H1 (cell line): ENCODE measurements at regions not wholly inside any gene's neighbourhood (a gene's known extent, or its start where the extent isn't known, plus 50 kb on each side); places are given as distances from the start of the nearest gene placed in this dataset.

Experiments used
- CTCF ChIA-PET: fragments of 300-600 bp; sonication (Branson Sonifier 250); formaldehyde crosslinking; loops from one replicate; lab custom pipeline; 2021; ENCODE audit not compliant: partially characterized antibody; lab: Charles Lee
- POLR2A ChIA-PET: fragments of 300-600 bp; sonication (Branson Sonifier 250); formaldehyde crosslinking; loops from one replicate; lab custom pipeline; 2021; ENCODE audit warnings: inconsistent platforms; ENCODE audit not compliant: partially characterized antibody; lab: Charles Lee
- DNase-seq, 2 experiments: peaks; one replicate each; pipeline versions ENCODE4 v3.0.0 to v3.0.0-alpha.2; 2010 to 2022; ENCODE audit warnings: low spot score in 2 of 2, low read depth in 1 of 2, mixed read lengths in 1 of 2
- FAIRE-seq: peaks from 2 replicates; lab custom pipeline; 2011; peaks lifted over from hg19 to GRCh38; lab: Jason Lieb, UNC
- H2AFZ ChIP-seq: 2 replicates; pipeline ENCODE4 v1.8.1; 2012; ENCODE audit warnings: low read length, inconsistent platforms
- H2AK5ac ChIP-seq: 2 replicates; pipeline ENCODE4 v1.6.1; 2013; ENCODE audit warnings: low read depth, low read length
- H2BK120ac ChIP-seq: replicated peaks from 2 replicates; pipeline ENCODE3; 2013; ENCODE audit warnings: low read depth, low read length, inconsistent platforms
- H2BK12ac ChIP-seq: 2 replicates; pipeline ENCODE4 v1.6.1; 2013; ENCODE audit warnings: low read depth, low read length
- H2BK15ac ChIP-seq: 2 replicates; pipeline ENCODE4 v1.6.1; 2013; ENCODE audit warnings: low read length
- H2BK20ac ChIP-seq: 2 replicates; pipeline ENCODE4 v1.6.1; 2013; ENCODE audit warnings: low read length
- H2BK5ac ChIP-seq: 2 replicates; pipeline ENCODE4 v1.6.1; 2013; ENCODE audit warnings: low read depth, low read length
- H3K14ac ChIP-seq: 2 replicates; pipeline ENCODE4 v1.6.1; 2013; ENCODE audit warnings: inconsistent platforms; ENCODE audit not compliant: insufficient read length
- H3K18ac ChIP-seq: 2 replicates; pipeline ENCODE4 v1.6.1; 2013; ENCODE audit warnings: low read length; ENCODE audit errors: extremely low read depth
- H3K23ac ChIP-seq: 2 replicates; pipeline ENCODE4 v1.6.1; 2013; ENCODE audit warnings: inconsistent platforms; ENCODE audit not compliant: insufficient read length
- H3K23me2 ChIP-seq: 2 replicates; pipeline ENCODE4 v1.6.1; 2013; ENCODE audit warnings: low read depth, low read length
- H3K27ac ChIP-seq: 2 replicates; pipeline ENCODE4 v1.6.1; 2011; ENCODE audit warnings: low read depth, low read length, inconsistent platforms
- H3K27me3 ChIP-seq, 4 experiments: replicated peaks in 1 of 4; 1 replicate in 1 of 4; 2 replicates in 3 of 4; pipeline versions ENCODE4 v1.6.1 to v1.8.1; 2011 to 2013; ENCODE audit warnings: low read length in 3 of 4, mild to moderate bottlenecking in 3 of 4, inconsistent platforms in 2 of 4, mixed read lengths in 2 of 4, moderate library complexity in 1 of 4; ENCODE audit not compliant: control insufficient read depth in 3 of 4, insufficient read depth in 3 of 4; ENCODE audit errors: extremely low read depth in 1 of 4
- H3K36me3 ChIP-seq, 4 experiments: 2 replicates each; pipeline versions ENCODE4 v1.6.1 to v1.8.1; 2011 to 2013; ENCODE audit warnings: mild to moderate bottlenecking in 4 of 4, low read length in 3 of 4, moderate library complexity in 2 of 4, control low read depth in 1 of 4, inconsistent platforms in 1 of 4; ENCODE audit not compliant: insufficient read depth in 4 of 4, control insufficient read depth in 2 of 4
- H3K4ac ChIP-seq: replicated peaks from 2 replicates; pipeline ENCODE3; 2013; ENCODE audit warnings: low read length, low read depth, mixed read lengths, inconsistent platforms; ENCODE audit not compliant: insufficient read length
- H3K4me1 ChIP-seq, 4 experiments: replicated peaks in 1 of 4; 1 replicate in 1 of 4; 2 replicates in 3 of 4; pipeline versions ENCODE4 v1.6.1 to v1.8.1; 2011 to 2013; ENCODE audit warnings: low read length in 3 of 4, inconsistent platforms in 2 of 4, mixed read lengths in 1 of 4; ENCODE audit not compliant: insufficient read depth in 4 of 4, control insufficient read depth in 3 of 4
- H3K4me2 ChIP-seq, 2 experiments: 2 replicates each; pipeline versions ENCODE4 v1.6.1 to v1.8.1; 2011 to 2013; ENCODE audit warnings: low read depth in 2 of 2, low read length in 2 of 2, control low read depth in 1 of 2, inconsistent platforms in 1 of 2, mild to moderate bottlenecking in 1 of 2; ENCODE audit not compliant: insufficient read depth in 1 of 2
- H3K4me3 ChIP-seq, 4 experiments: fragments of 200-600, 300-600 bp in 1 of 4; sonication (generic), shearing (Covaris generic), sonication (Bioruptor Twin) in 1 of 4; 2 replicates each; pipeline versions ENCODE4 v1.5.1 to v1.8.1; 2011 to 2016; ENCODE audit warnings: low read length in 4 of 4, low read depth in 3 of 4, control low read depth in 2 of 4, inconsistent platforms in 2 of 4, mild to moderate bottlenecking in 2 of 4, mixed read lengths in 1 of 4, moderate library complexity in 1 of 4; ENCODE audit not compliant: insufficient read depth in 2 of 4; ENCODE audit errors: extremely low read depth in 1 of 4
- H3K56ac ChIP-seq: replicated peaks from 2 replicates; pipeline ENCODE3; 2013; ENCODE audit warnings: low read depth, mild to moderate bottlenecking, mixed read lengths, low read length, inconsistent platforms; ENCODE audit not compliant: insufficient read length
- H3K79me1 ChIP-seq: 2 replicates; pipeline ENCODE4 v1.6.1; 2013; ENCODE audit warnings: low read depth, low read length, control low read depth
- H3K79me2 ChIP-seq, 2 experiments: 2 replicates each; pipeline versions ENCODE4 v1.6.1 to v1.8.1; 2012 to 2013; ENCODE audit warnings: low read length in 2 of 2, mild to moderate bottlenecking in 2 of 2, inconsistent platforms in 1 of 2; ENCODE audit not compliant: insufficient read depth in 2 of 2, control insufficient read depth in 1 of 2
- H3K9ac ChIP-seq, 4 experiments: replicated peaks in 1 of 4; 1 replicate in 1 of 4; 2 replicates in 3 of 4; pipeline versions ENCODE4 v1.6.1 to v1.8.1; 2011 to 2013; ENCODE audit warnings: low read depth in 3 of 4, low read length in 3 of 4, control low read depth in 2 of 4, mild to moderate bottlenecking in 2 of 4, moderate library complexity in 2 of 4, inconsistent platforms in 1 of 4; ENCODE audit errors: extremely low read depth in 1 of 4
- H3K9me3 ChIP-seq, 2 experiments: 2 replicates each; pipeline versions ENCODE4 v1.6.1 to v1.8.1; 2012 to 2013; ENCODE audit warnings: mild to moderate bottlenecking in 2 of 2, moderate library complexity in 2 of 2, control low read depth in 1 of 2, inconsistent platforms in 1 of 2, low read depth in 1 of 2, low read length in 1 of 2, mixed read lengths in 1 of 2; ENCODE audit not compliant: insufficient read depth in 2 of 2
- H4K20me1 ChIP-seq, 2 experiments: replicated peaks in 1 of 2; 2 replicates each; pipeline versions ENCODE3 to v1.8.1; 2011 to 2013; ENCODE audit warnings: inconsistent platforms in 2 of 2, low read length in 2 of 2, mild to moderate bottlenecking in 1 of 2; ENCODE audit not compliant: insufficient read depth in 2 of 2, control insufficient read depth in 1 of 2
- H4K5ac ChIP-seq: 2 replicates; pipeline ENCODE4 v1.6.1; 2013; ENCODE audit warnings: low read length, low read depth, mixed read lengths, inconsistent platforms; ENCODE audit not compliant: insufficient read length
- H4K8ac ChIP-seq: 2 replicates; pipeline ENCODE4 v1.8.0; 2013; ENCODE audit warnings: mild to moderate bottlenecking, moderate library complexity, low read length, inconsistent platforms; ENCODE audit not compliant: insufficient read depth; ENCODE audit errors: extremely low read depth
- H4K91ac ChIP-seq: replicated peaks from 2 replicates; pipeline ENCODE3; 2013; ENCODE audit warnings: low read length, mixed read lengths, inconsistent platforms; ENCODE audit not compliant: insufficient read length
- ATF3 ChIP-seq: IDR thresholded peaks from 2 replicates; pipeline ENCODE4 v1.6.1; 2011; ENCODE audit warnings: low read depth, mild to moderate bottlenecking, low read length; ENCODE audit not compliant: insufficient read depth
- CHD2 ChIP-seq: IDR thresholded peaks from 2 replicates; pipeline ENCODE4 v1.6.1; 2012; ENCODE audit warnings: low read length, improper control_type of control experiment
- CTBP2 ChIP-seq: IDR thresholded peaks from 2 replicates; pipeline ENCODE4 v1.7.0; 2011; ENCODE audit warnings: borderline replicate concordance, mild to moderate bottlenecking, moderate library complexity, mixed read lengths, low read length; ENCODE audit not compliant: insufficient read depth, insufficient read length
- EZH2 ChIP-seq: fragments of 200-600 bp; sonication (generic); IDR thresholded peaks from 2 replicates; pipeline ENCODE4 v1.7.1; 2012; ENCODE audit warnings: low read depth, mild to moderate bottlenecking, moderate library complexity, low read length, inconsistent platforms; ENCODE audit not compliant: severe bottlenecking
- GTF2F1 ChIP-seq: IDR thresholded peaks from 2 replicates; pipeline ENCODE4 v1.6.1; 2012; ENCODE audit warnings: low read depth, low read length, improper control_type of control experiment, borderline replicate concordance
- HDAC6 ChIP-seq: IDR thresholded peaks from one replicate; pipeline ENCODE4 v1.7.1; 2012; ENCODE audit warnings: low read depth, mild to moderate bottlenecking, inconsistent platforms, low read length, moderate library complexity
- KDM1A ChIP-seq: fragments of 200-600, 300-600 bp; sonication (generic); IDR thresholded peaks from 2 replicates; pipeline ENCODE4 v1.7.1; 2016; ENCODE audit warnings: mild to moderate bottlenecking, low read length, borderline replicate concordance
- POLR2A ChIP-seq, 2 experiments: IDR thresholded peaks; 1 replicate in 1 of 2; 2 replicates in 1 of 2; pipeline ENCODE4 v1.6.1; 2011; ENCODE audit warnings: low read depth in 2 of 2, low read length in 2 of 2, mild to moderate bottlenecking in 2 of 2; ENCODE audit errors: control extremely low read depth in 1 of 2
- POU5F1 ChIP-seq: IDR thresholded peaks from 2 replicates; pipeline ENCODE4 v1.6.1; 2011; ENCODE audit warnings: low read depth, mild to moderate bottlenecking, low read length, moderate library complexity
- SIN3A ChIP-seq, 2 experiments: IDR thresholded peaks in 1 of 2; conservative IDR thresholded peaks in 1 of 2; 2 replicates each; pipeline ENCODE4 v1.6.1; 2011 to 2012; ENCODE audit warnings: low read length in 2 of 2, improper control_type of control experiment in 1 of 2, low read depth in 1 of 2, mild to moderate bottlenecking in 1 of 2
- SIX5 ChIP-seq: IDR thresholded peaks from 2 replicates; pipeline ENCODE4 v1.6.1; 2011; ENCODE audit warnings: mild to moderate bottlenecking, low read depth, low read length
- TAF7 ChIP-seq: optimal IDR thresholded peaks from 2 replicates; pipeline ENCODE3; 2011; ENCODE audit warnings: low read depth, mild to moderate bottlenecking, inconsistent platforms, low read length, moderate library complexity, borderline replicate concordance
- WGBS, 2 experiments: shearing (Covaris generic) in 1 of 2; methylation state at CpG; one replicate each; pipeline versions ENCODE4 v1.1.6 to v1.1.7; 2013 to 2015; ENCODE audit warnings: low lambda C conversion rate in 2 of 2, mixed read lengths in 2 of 2, inconsistent platforms in 1 of 2, low coverage in 1 of 2, missing lambda C conversion rate in 1 of 2; ENCODE audit not compliant: insufficient replicate concordance in 2 of 2, insufficient coverage in 1 of 2, insufficient read length in 1 of 2; ENCODE audit errors: extremely low coverage in 1 of 2, missing lambda C conversion rate in 1 of 2; 5-methylcytosine and 5-hydroxymethylcytosine counted together
- TF ChIP-seq, protein P1 (sequence below): IDR thresholded peaks from 2 replicates; pipeline ENCODE4 v1.6.1; 2012; ENCODE audit warnings: inconsistent platforms

DNA sequence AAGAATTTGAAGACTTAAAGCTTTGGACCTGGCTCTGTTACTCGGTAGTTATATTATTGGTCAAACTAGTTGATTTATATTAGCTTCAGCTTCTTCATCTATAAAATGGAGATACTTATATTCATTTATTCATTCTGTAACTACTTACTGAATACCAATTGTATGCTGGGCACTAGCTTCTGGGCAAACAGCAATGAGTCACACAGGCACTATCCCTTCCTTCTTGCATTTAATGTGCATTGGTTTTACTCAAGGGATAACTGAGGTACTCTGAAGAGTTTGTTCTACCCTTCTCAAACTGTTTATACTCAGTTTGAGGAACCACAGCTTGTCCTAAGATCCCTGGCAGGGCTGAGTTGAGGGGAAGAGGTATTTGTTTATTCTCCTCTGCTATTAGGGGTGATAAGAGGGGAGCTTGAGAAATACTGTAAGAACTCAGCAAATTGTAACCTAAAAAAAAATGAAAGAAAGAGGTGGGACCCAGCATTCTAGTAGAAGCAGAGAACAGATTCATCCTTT is 825.4 kb upstream of the AMELY start:
- Histone ChIP-seq H3K4me1 (no peaks in the 10 kb centered on the region), H4K20me1 (no peaks in the 10 kb centered on the region), H3K27ac (no peak overlapping the region), H3K4ac (no peak overlapping the region), H2AFZ (no peak overlapping the region), H3K23ac (no peak overlapping the region), H3K9ac (no peak overlapping the region), H2BK15ac (no peak overlapping the region), H3K4me2 (no peak overlapping the region), H3K56ac (no peak overlapping the region), H2BK20ac (no peak overlapping the region), H4K8ac (no peak overlapping the region), H3K27me3 (no peaks in the 10 kb centered on the region), H3K79me2 (no peaks in the 10 kb centered on the region), H3K18ac (no peak overlapping the region), H2BK12ac (no peak overlapping the region), H4K91ac (no peak overlapping the region), H2BK120ac (no peak overlapping the region), H3K9me3 (no peaks in the 10 kb centered on the region), H3K23me2 (no peaks in the 10 kb centered on the region), H4K5ac (no peak overlapping the region), H3K79me1 (no peaks in the 10 kb centered on the region), H2BK5ac (no peak overlapping the region), H3K36me3 (no peaks in the 10 kb centered on the region), H3K4me3 (no peak overlapping the region), H3K14ac (no peak overlapping the region), H2AK5ac (no peak overlapping the region)
- ChIA-PET POLR2A (no interaction called here), CTCF (interaction anchor here (1.3 kb wide), 1 partner anchor 12 kb away, joined by 3 read pairs; no protein-coding TSS in a partner anchor)
- DNase-seq = no peak
- 80% methylated on average over 1 of the region's 1 CpG; no CpG with 5 or more reads in 1 of the 2 experiments for WGBS, 2 experiments
- no peak for FAIRE-seq
- TF ChIP-seq EZH2 = no peak
- TF ChIP-seq CHD2 = no peak
- TF ChIP-seq SIN3A (conservative IDR thresholded peaks at IDR 0.05 in 1 of 2, IDR thresholded peaks at IDR 0.05 in 1 of 2; ENCODE audit: low read depth in 1 of 2, low read length in 2 of 2) = no peak
- TF ChIP-seq POU5F1 = no peak
- TF ChIP-seq POLR2A (IDR thresholded peaks at IDR 0.05; ENCODE audit: control extremely low read depth in 1 of 2, low read depth in 2 of 2, low read length in 2 of 2) = no peak
- TF ChIP-seq HDAC6 = no peak
- no peak for TF ChIP-seq SIX5
- TF ChIP-seq ATF3 = no peak
- TF ChIP-seq CTBP2 = no peak
- TF ChIP-seq TAF7 = no peak
- TF ChIP-seq, protein P1, sequence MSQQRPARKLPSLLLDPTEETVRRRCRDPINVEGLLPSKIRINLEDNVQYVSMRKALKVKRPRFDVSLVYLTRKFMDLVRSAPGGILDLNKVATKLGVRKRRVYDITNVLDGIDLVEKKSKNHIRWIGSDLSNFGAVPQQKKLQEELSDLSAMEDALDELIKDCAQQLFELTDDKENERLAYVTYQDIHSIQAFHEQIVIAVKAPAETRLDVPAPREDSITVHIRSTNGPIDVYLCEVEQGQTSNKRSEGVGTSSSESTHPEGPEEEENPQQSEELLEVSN = no peak
- no peak for TF ChIP-seq GTF2F1
- no peak for TF ChIP-seq KDM1A
